NCI-H2171 (cell line): ENCODE measurements at regions not wholly inside any gene's neighbourhood (a gene's known extent, or its start where the extent isn't known, plus 50 kb on each side); places are given as distances from the start of the nearest gene placed in this dataset.
"Not testable (repeated sequence)": the region's sequence is repeated elsewhere in the genome, so short reads cannot be mapped to it uniquely, and the experiment has no call there.

Experiments
- DNase-seq: peaks from one replicate; lab custom pipeline; 2025; lab: John Stamatoyannopoulos, UW

- no peak for DNase-seq
Observed at GRCh38 chr5:77909237-77909636, 133.1 kb upstream of the TBCA start.

- no peak for DNase-seq
Observed at GRCh38 chr5:77908787-77909186, 132.6 kb upstream of the TBCA start.

- DNase-seq: no peak
Observed at GRCh38 chr5:77907786-77908185, 131.6 kb upstream of the TBCA start.

GRCh38 chr5:77906806-77907205, 130.7 kb upstream of the TBCA start:
- no peak for DNase-seq

GRCh38 chr5:77904362-77904761, 128.2 kb upstream of the TBCA start:
- DNase-seq: no peak

- DNase-seq: no peak
Observed at GRCh38 chr5:77900691-77901090, 124.6 kb upstream of the TBCA start.

- no peak for DNase-seq
Observed at GRCh38 chr5:77898385-77898784, 122.2 kb upstream of the TBCA start.

- DNase-seq: no peak
Observed at GRCh38 chr5:77896338-77896737, 120.2 kb upstream of the TBCA start.

GRCh38 chr5:77894103-77894502, 118.0 kb upstream of the TBCA start:
- DNase-seq: not testable (repeated sequence)

- no peak for DNase-seq
Observed at GRCh38 chr5:77893225-77893860, 117.2 kb upstream of the TBCA start.

- no peak for DNase-seq
Observed at GRCh38 chr5:77892061-77893010, 116.2 kb upstream of the TBCA start.

- DNase-seq: no peak
Observed at GRCh38 chr5:77885519-77885918, 109.4 kb upstream of the TBCA start.

GRCh38 chr5:77882670-77883257, 106.6 kb upstream of the TBCA start:
- no peak for DNase-seq

GRCh38 chr5:77881528-77881927, 105.4 kb upstream of the TBCA start:
- DNase-seq: no peak

- DNase-seq: no peak
Observed at GRCh38 chr5:77877516-77878355, 101.6 kb upstream of the TBCA start.

- DNase-seq: no peak
Observed at GRCh38 chr5:77876862-77877502, 100.8 kb upstream of the TBCA start.

GRCh38 chr5:77876316-77876715, 100.2 kb upstream of the TBCA start:
- DNase-seq: no peak

GRCh38 chr5:77874691-77875090, 98.6 kb upstream of the TBCA start:
- no peak for DNase-seq

- DNase-seq: no peak
Observed at GRCh38 chr5:77873239-77873638, 97.1 kb upstream of the TBCA start.

GRCh38 chr5:77871946-77872345, 95.8 kb upstream of the TBCA start:
- DNase-seq: no peak

GRCh38 chr5:77871016-77871415, 94.9 kb upstream of the TBCA start:
- DNase-seq: no peak
